H9 (cell line): ENCODE measurements at regions not wholly inside any gene's neighbourhood (a gene's known extent, or its start where the extent isn't known, plus 50 kb on each side); places are given as distances from the start of the nearest gene placed in this dataset.

ENCODE experiments used
- DNase-seq: peaks from one replicate; pipeline ENCODE4 v3.0.0-alpha.2; 2017
- H2AFZ ChIP-seq: one replicate; pipeline ENCODE4 v1.6.1; 2013; ENCODE audit warnings: mild to moderate bottlenecking, low read length, control low read depth, moderate library complexity
- H2AK5ac ChIP-seq: 2 replicates; pipeline ENCODE4 v1.6.1; 2013; ENCODE audit warnings: low read length, control low read depth, mixed read lengths; ENCODE audit not compliant: insufficient read length
- H2BK120ac ChIP-seq: one replicate; pipeline ENCODE4 v1.6.1; 2013; ENCODE audit warnings: low read depth, mild to moderate bottlenecking, low read length, control low read depth, inconsistent platforms; ENCODE audit not compliant: poor library complexity, severe bottlenecking
- H2BK12ac ChIP-seq: 2 replicates; pipeline ENCODE4 v1.6.1; 2013; ENCODE audit warnings: low read length, control low read depth, mixed read lengths, low read depth; ENCODE audit not compliant: insufficient read length
- H2BK15ac ChIP-seq: 2 replicates; pipeline ENCODE4 v1.6.1; 2013; ENCODE audit warnings: low read depth, low read length, control low read depth
- H2BK20ac ChIP-seq: one replicate; pipeline ENCODE4 v1.6.1; 2013; ENCODE audit warnings: low read depth, mild to moderate bottlenecking, low read length, control low read depth, inconsistent platforms; ENCODE audit not compliant: poor library complexity, severe bottlenecking
- H2BK5ac ChIP-seq: 2 replicates; pipeline ENCODE4 v1.6.1; 2013; ENCODE audit warnings: low read length, control low read depth, mixed read lengths; ENCODE audit not compliant: insufficient read length
- H3K14ac ChIP-seq: 2 replicates; pipeline ENCODE4 v1.6.1; 2013; ENCODE audit warnings: low read length, control low read depth; ENCODE audit not compliant: insufficient read depth
- H3K18ac ChIP-seq: 2 replicates; pipeline ENCODE4 v1.6.1; 2013; ENCODE audit warnings: low read depth, mild to moderate bottlenecking, mixed read lengths, low read length, control low read depth; ENCODE audit not compliant: insufficient read length
- H3K23ac ChIP-seq: 2 replicates; pipeline ENCODE4 v1.6.1; 2013; ENCODE audit warnings: low read length, control low read depth, mixed read lengths, low read depth; ENCODE audit not compliant: insufficient read length
- H3K23me2 ChIP-seq: 2 replicates; pipeline ENCODE4 v1.6.1; 2013; ENCODE audit warnings: low read depth, mild to moderate bottlenecking, mixed read lengths, low read length, control low read depth; ENCODE audit not compliant: insufficient read length, poor library complexity, severe bottlenecking
- H3K27ac ChIP-seq: 2 replicates; pipeline ENCODE4 v1.5.1; 2013; ENCODE audit warnings: low read length, control low read depth, mixed read lengths, low read depth; ENCODE audit not compliant: insufficient read length
- H3K27me3 ChIP-seq: 2 replicates; pipeline ENCODE4 v1.6.1; 2013; ENCODE audit warnings: low read length, control low read depth, inconsistent platforms; ENCODE audit not compliant: insufficient read depth
- H3K4ac ChIP-seq: 2 replicates; pipeline ENCODE4 v1.6.1; 2013; ENCODE audit warnings: low read depth, mild to moderate bottlenecking, control low read depth, inconsistent platforms, low read length, moderate library complexity
- H3K4me1 ChIP-seq: 2 replicates; pipeline ENCODE4 v1.6.1; 2013; ENCODE audit warnings: low read length, control low read depth, inconsistent platforms; ENCODE audit not compliant: insufficient read depth
- H3K4me2 ChIP-seq: 2 replicates; pipeline ENCODE4 v1.6.1; 2013; ENCODE audit warnings: low read length, control low read depth, mixed read lengths; ENCODE audit not compliant: insufficient read length, insufficient read depth
- H3K56ac ChIP-seq: 2 replicates; pipeline ENCODE4 v1.6.1; 2013; ENCODE audit warnings: low read depth, mild to moderate bottlenecking, mixed read lengths, low read length, control low read depth; ENCODE audit not compliant: insufficient read length
- H3K79me1 ChIP-seq: 2 replicates; pipeline ENCODE4 v1.6.1; 2013; ENCODE audit warnings: low read depth, mild to moderate bottlenecking, moderate library complexity, low read length, control low read depth, inconsistent platforms; ENCODE audit not compliant: insufficient read depth, poor library complexity, severe bottlenecking
- H3K79me2 ChIP-seq: 2 replicates; pipeline ENCODE4 v1.6.1; 2013; ENCODE audit warnings: low read length, control low read depth, inconsistent platforms; ENCODE audit not compliant: insufficient read depth
- H3K9ac ChIP-seq: 2 replicates; pipeline ENCODE4 v1.6.1; 2013; ENCODE audit warnings: low read length, control low read depth, mixed read lengths; ENCODE audit not compliant: insufficient read length; ENCODE audit errors: extremely low read depth
- H3K9me3 ChIP-seq: one replicate; pipeline ENCODE4 v1.6.1; 2013; ENCODE audit warnings: low read depth, low read length, inconsistent platforms; ENCODE audit not compliant: control insufficient read depth
- H3T11ph ChIP-seq: one replicate; pipeline ENCODE4 v1.6.1; 2013; ENCODE audit warnings: mild to moderate bottlenecking, low read length, control low read depth, inconsistent platforms
- H4K20me1 ChIP-seq: one replicate; pipeline ENCODE4 v1.6.1; 2013; ENCODE audit not compliant: control insufficient read depth, insufficient read length, insufficient read depth
- H4K5ac ChIP-seq: 2 replicates; pipeline ENCODE4 v1.6.1; 2013; ENCODE audit warnings: low read depth, mild to moderate bottlenecking, mixed read lengths, low read length, control low read depth; ENCODE audit not compliant: insufficient read length
- H4K8ac ChIP-seq: replicated peaks from 2 replicates; pipeline ENCODE4 v1.6.1; 2013; ENCODE audit warnings: low read length, control low read depth, mixed read lengths, low read depth; ENCODE audit not compliant: insufficient read length
- H4K91ac ChIP-seq: 2 replicates; pipeline ENCODE4 v1.6.1; 2013; ENCODE audit warnings: low read depth, mild to moderate bottlenecking, moderate library complexity, mixed read lengths, low read length, control low read depth; ENCODE audit not compliant: insufficient read length
- H3K27ac Mint-ChIP-seq, 3 experiments: 2 replicates in 2 of 3; 3 replicates in 1 of 3; pipeline ENCODE4 v1.8.0; 2020 to 2021; ENCODE audit warnings: mixed read lengths in 3 of 3, mild to moderate bottlenecking in 1 of 3, moderate library complexity in 1 of 3
- H3K27me3 Mint-ChIP-seq: 2 replicates; pipeline ENCODE4 v1.8.0; 2021; ENCODE audit warnings: low read depth, mild to moderate bottlenecking, moderate library complexity, mixed read lengths
- H3K36me3 Mint-ChIP-seq, 3 experiments: 2 replicates in 2 of 3; 3 replicates in 1 of 3; pipeline ENCODE4 v1.8.0; 2020 to 2021; ENCODE audit warnings: low read depth in 3 of 3, mixed read lengths in 3 of 3; ENCODE audit not compliant: insufficient read depth in 1 of 3
- H3K4me1 Mint-ChIP-seq, 2 experiments: 2 replicates each; pipeline ENCODE4 v1.8.0; 2020; ENCODE audit warnings: mixed read lengths in 2 of 2
- H3K4me3 Mint-ChIP-seq, 2 experiments: 2 replicates in 1 of 2; 3 replicates in 1 of 2; pipeline ENCODE4 v1.8.0; 2020 to 2021; ENCODE audit warnings: mild to moderate bottlenecking in 2 of 2, mixed read lengths in 2 of 2, moderate library complexity in 1 of 2
- H3K9me3 Mint-ChIP-seq, 2 experiments: 2 replicates in 1 of 2; 3 replicates in 1 of 2; pipeline ENCODE4 v1.8.0; 2020; ENCODE audit warnings: mild to moderate bottlenecking in 2 of 2, mixed read lengths in 2 of 2, moderate library complexity in 1 of 2
- whole genome bisulfite sequencing: extraction: QIAGEN DNeasy Blood & Tissue Kit; methylation state at CpG from one replicate; pipeline ENCODE4 v1.1.7; 2013; ENCODE audit warnings: missing lambda C conversion rate, low lambda C conversion rate, mixed read lengths; ENCODE audit not compliant: insufficient read length; ENCODE audit errors: extremely low coverage; 5-methylcytosine and 5-hydroxymethylcytosine counted together
- TF ChIP-seq, protein P1 (sequence below): fragments of 200-600 bp; sonication (generic); conservative IDR thresholded peaks from 3 replicates; pipeline ENCODE4 v1.8.0; 2021; ENCODE audit warnings: antibody characterized with exemption, mild to moderate bottlenecking

DNA sequence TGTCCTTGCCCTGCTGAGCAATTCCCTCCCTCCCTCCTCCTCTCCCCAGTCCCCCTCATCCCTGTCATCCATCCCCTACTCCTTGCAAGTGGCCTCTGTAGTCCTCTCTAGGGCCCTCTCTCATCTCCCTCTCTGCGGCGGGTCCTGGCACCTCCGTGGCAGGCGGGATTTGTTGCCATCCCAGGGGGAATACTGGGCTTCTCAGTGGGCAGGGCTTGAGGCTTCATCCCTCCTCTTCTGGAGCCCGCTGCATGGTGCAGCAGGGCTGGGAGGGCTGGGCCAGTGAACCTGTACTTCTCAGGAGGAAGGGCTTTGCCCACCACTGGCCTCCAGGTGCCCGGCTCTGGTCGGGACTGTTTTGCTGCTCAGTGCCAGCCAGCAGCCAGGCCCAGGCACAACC lies 216.2 kb downstream of the TFCP2L1 start:
- no peak overlapping the region for H2BK20ac ChIP-seq
- H3K27me3 ChIP-seq: no peaks in the 10 kb centered on the region
- Mint-ChIP-seq H3K36me3 (no peaks in the 10 kb centered on the region), H3K9me3 (no peaks in the 10 kb centered on the region; a peak in 1 of 5 replicates), H3K27me3 (peaks cover 50% of the 10 kb centered on the region), H3K4me1 (peaks cover 4 to 6% of the 10 kb centered on the region in 2 experiments; a peak in 3 of 4 replicates), H3K4me3 (no peak overlapping the region), H3K27ac (peak overlapping the region in 1 of 3 experiments; percentile 12; a peak in 1 of 7 replicates)
- H3K4me1 ChIP-seq: no peaks in the 10 kb centered on the region; the same call in 1 of the 2 replicates
- H2AK5ac ChIP-seq: no peak overlapping the region
- H3K9ac ChIP-seq: no peak overlapping the region
- H3K14ac ChIP-seq: no peak overlapping the region; the same call in 1 of the 2 replicates
- no peaks in the 10 kb centered on the region for H3K79me1 ChIP-seq
- no peak for DNase-seq
- no peak overlapping the region for H3T11ph ChIP-seq
- H2BK12ac ChIP-seq: no peak overlapping the region
- no peaks in the 10 kb centered on the region for H4K20me1 ChIP-seq
- WGBS: no CpG with 5 or more reads among the region's 7 CpGs
- no peaks in the 10 kb centered on the region for H3K79me2 ChIP-seq
- H3K56ac ChIP-seq: no peak overlapping the region
- H3K18ac ChIP-seq: no peak overlapping the region
- H3K4ac ChIP-seq: no peak overlapping the region
- no peak overlapping the region for H4K5ac ChIP-seq
- H2BK120ac ChIP-seq: no peak overlapping the region
- H3K23ac ChIP-seq: no peak overlapping the region
- no peak overlapping the region for H2BK15ac ChIP-seq
- no peak overlapping the region for H3K4me2 ChIP-seq
- H2BK5ac ChIP-seq: no peak overlapping the region
- no peaks in the 10 kb centered on the region for H3K9me3 ChIP-seq
- TF ChIP-seq, protein P1, sequence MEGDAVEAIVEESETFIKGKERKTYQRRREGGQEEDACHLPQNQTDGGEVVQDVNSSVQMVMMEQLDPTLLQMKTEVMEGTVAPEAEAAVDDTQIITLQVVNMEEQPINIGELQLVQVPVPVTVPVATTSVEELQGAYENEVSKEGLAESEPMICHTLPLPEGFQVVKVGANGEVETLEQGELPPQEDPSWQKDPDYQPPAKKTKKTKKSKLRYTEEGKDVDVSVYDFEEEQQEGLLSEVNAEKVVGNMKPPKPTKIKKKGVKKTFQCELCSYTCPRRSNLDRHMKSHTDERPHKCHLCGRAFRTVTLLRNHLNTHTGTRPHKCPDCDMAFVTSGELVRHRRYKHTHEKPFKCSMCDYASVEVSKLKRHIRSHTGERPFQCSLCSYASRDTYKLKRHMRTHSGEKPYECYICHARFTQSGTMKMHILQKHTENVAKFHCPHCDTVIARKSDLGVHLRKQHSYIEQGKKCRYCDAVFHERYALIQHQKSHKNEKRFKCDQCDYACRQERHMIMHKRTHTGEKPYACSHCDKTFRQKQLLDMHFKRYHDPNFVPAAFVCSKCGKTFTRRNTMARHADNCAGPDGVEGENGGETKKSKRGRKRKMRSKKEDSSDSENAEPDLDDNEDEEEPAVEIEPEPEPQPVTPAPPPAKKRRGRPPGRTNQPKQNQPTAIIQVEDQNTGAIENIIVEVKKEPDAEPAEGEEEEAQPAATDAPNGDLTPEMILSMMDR: no peak
- H3K27ac ChIP-seq: no peak overlapping the region
- no peaks in the 10 kb centered on the region for H3K23me2 ChIP-seq
- no peak overlapping the region for H4K91ac ChIP-seq
- H4K8ac ChIP-seq: no peak overlapping the region
- no peak overlapping the region for H2AFZ ChIP-seq
